Upper lobe of right lung (tissue), 1 donor: ENCODE measurements at regions not wholly inside any gene's neighbourhood (a gene's known extent, or its start where the extent isn't known, plus 50 kb on each side); places are given as distances from the start of the nearest gene placed in this dataset.

Experiments used
- ATAC-seq: fragments of 200-7000 bp; cut with Tn5 transposase; one replicate; pipeline ENCODE4 v1.9.1; 2020; ENCODE audit warnings: mild to moderate bottlenecking, moderate library complexity
- DNase-seq: peaks from one replicate; pipeline ENCODE4 v3.0.0-alpha.2; 2020
- H3K27ac ChIP-seq: fragments of 200-600 bp; one replicate; pipeline ENCODE4 v1.8.0; 2022
- H3K27me3 ChIP-seq: fragments of 200-600 bp; one replicate; pipeline ENCODE4 v1.8.0; 2022; ENCODE audit warnings: mild to moderate bottlenecking
- H3K36me3 ChIP-seq: fragments of 200-600 bp; one replicate; pipeline ENCODE4 v1.8.0; 2022
- H3K4me1 ChIP-seq: fragments of 200-600 bp; one replicate; pipeline ENCODE4 v1.8.0; 2022
- H3K4me3 ChIP-seq: fragments of 200-600 bp; one replicate; pipeline ENCODE4 v1.8.0; 2022; ENCODE audit warnings: mild to moderate bottlenecking
- H3K9me3 ChIP-seq: fragments of 200-600 bp; one replicate; pipeline ENCODE4 v1.8.0; 2022
- CTCF ChIP-seq: fragments of 200-600 bp; IDR thresholded peaks from one replicate; pipeline ENCODE4 v1.8.0; 2022; ENCODE audit warnings: antibody characterized with exemption
- intact Hi-C: fragments of 100-400 bp; cut with DNase I; formaldehyde crosslinking; loops from one replicate; pipeline ENCODE4 v1.11.0; 2022
- donor health status: DM: no; HTN: yes; CAD: no; lungs with severe emphysema.

DNA sequence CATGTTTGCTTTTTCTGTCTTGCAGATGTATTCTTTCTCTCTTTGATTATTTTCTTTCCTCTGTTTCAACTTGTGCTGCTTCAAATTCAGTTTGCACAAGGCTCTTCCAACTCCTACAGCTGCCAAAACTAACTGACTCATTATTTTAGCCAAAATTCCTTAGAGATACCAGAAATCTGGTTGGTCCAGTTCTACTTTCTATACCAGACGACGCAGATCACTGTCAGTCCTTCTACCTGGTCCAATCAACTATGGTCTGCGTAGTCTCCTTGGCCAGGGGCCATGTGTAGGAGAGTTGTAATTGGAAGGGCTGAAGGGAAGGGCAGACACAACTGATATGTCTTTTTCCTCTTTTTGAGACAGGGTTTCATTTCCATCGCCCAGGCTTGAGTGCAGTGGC is 51.9 kb upstream of the JAK2 start:
- intact Hi-C loops: no loop called here
- TF ChIP-seq CTCF: no peak
- H3K27me3 ChIP-seq: no peaks in the 10 kb centered on the region
- no peak overlapping the region for H3K27ac ChIP-seq
- no peak overlapping the region for H3K4me3 ChIP-seq
- peak; percentile 54 for ATAC-seq
- H3K4me1 ChIP-seq: peaks cover 14% of the 10 kb centered on the region
- no peaks in the 10 kb centered on the region for H3K9me3 ChIP-seq
- no peaks in the 10 kb centered on the region for H3K36me3 ChIP-seq
- DNase-seq: no peak

DNA sequence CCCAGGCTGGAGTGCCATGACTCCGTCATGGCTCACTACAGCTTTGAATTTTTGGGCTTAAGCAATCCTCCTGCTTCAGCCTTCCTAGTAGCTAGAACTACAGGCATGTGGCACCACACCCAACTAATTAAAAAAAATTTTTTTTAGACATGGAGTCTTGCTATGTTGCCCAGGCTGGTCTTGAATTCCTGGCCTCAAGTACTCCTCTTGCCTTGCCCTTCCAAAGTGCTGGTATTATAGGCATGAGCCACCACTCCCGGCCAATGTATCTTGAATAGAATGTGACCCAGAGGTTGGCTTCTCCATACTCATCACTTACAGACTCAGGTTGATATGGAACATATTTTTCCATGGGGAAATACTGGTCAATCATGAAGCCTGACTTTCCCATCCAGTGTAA is 51.2 kb upstream of the JAK2 start:
- no peaks in the 10 kb centered on the region for H3K27me3 ChIP-seq
- no peak overlapping the region for H3K4me3 ChIP-seq
- H3K36me3 ChIP-seq: no peaks in the 10 kb centered on the region
- H3K9me3 ChIP-seq: no peaks in the 10 kb centered on the region
- H3K4me1 ChIP-seq: peaks cover 21% of the 10 kb centered on the region
- DNase-seq: no peak
- no peak for TF ChIP-seq CTCF
- no peak for ATAC-seq
- H3K27ac ChIP-seq: no peak overlapping the region
- intact Hi-C loops: no loop called here

GRCh38 chr9:4935001-4935672 is 49.9 kb upstream of the JAK2 start:
- no peak for ATAC-seq
- no peak for TF ChIP-seq CTCF
- Histone ChIP-seq H3K36me3 (no peaks in the 10 kb centered on the region), H3K4me1 (peaks cover 31% of the 10 kb centered on the region), H3K9me3 (no peaks in the 10 kb centered on the region), H3K27me3 (no peaks in the 10 kb centered on the region), H3K27ac (no peak overlapping the region), H3K4me3 (no peak overlapping the region)
- no peak for DNase-seq
- intact Hi-C loops: no loop called here
